Loucy (cell line): ENCODE measurements at regions not wholly inside any gene's neighbourhood (a gene's known extent, or its start where the extent isn't known, plus 50 kb on each side); places are given as distances from the start of the nearest gene placed in this dataset.

ENCODE experiments used
- H2AFZ ChIP-seq: fragments of 200-600 bp; sonication (generic); 2 replicates; pipeline ENCODE4 v1.6.0; 2016; ENCODE audit warnings: antibody characterized with exemption, mild to moderate bottlenecking, low read length, moderate library complexity
- H3F3A ChIP-seq: fragments of 200-600 bp; 2 replicates; pipeline ENCODE4 v1.6.0; 2016; ENCODE audit warnings: antibody characterized with exemption, low read depth, mild to moderate bottlenecking
- H3K27me3 ChIP-seq: fragments of 200-600 bp; sonication (generic); 2 replicates; pipeline ENCODE4 v1.6.1; 2014; ENCODE audit warnings: low read length, mild to moderate bottlenecking; ENCODE audit not compliant: insufficient read depth, poor library complexity, severe bottlenecking
- H3K36me3 ChIP-seq: fragments of 200-600 bp; sonication (generic); 2 replicates; pipeline ENCODE4 v1.6.1; 2016; ENCODE audit warnings: low read length; ENCODE audit not compliant: insufficient read depth
- H3K4me1 ChIP-seq: fragments of 200-600 bp; sonication (generic); 2 replicates; pipeline ENCODE4 v1.5.1; 2014; ENCODE audit warnings: low read length, mild to moderate bottlenecking; ENCODE audit not compliant: insufficient read depth, poor library complexity, severe bottlenecking
- H3K4me2 ChIP-seq: fragments of 200-600 bp; sonication (generic); 2 replicates; pipeline ENCODE4 v1.6.0; 2014; ENCODE audit warnings: antibody characterized with exemption, low read length, low read depth, mild to moderate bottlenecking; ENCODE audit not compliant: poor library complexity, severe bottlenecking
- H3K4me3 ChIP-seq: fragments of 200-600 bp; sonication (generic); 2 replicates; pipeline ENCODE4 v1.5.1; 2014; ENCODE audit warnings: low read length, mild to moderate bottlenecking, mixed read lengths; ENCODE audit not compliant: poor library complexity, severe bottlenecking
- H3K79me2 ChIP-seq: fragments of 200-600 bp; sonication (generic); 2 replicates; pipeline ENCODE4 v1.6.1; 2014; ENCODE audit warnings: low read length; ENCODE audit not compliant: insufficient read depth
- H3K9ac ChIP-seq: fragments of 200-600 bp; sonication (generic); 2 replicates; pipeline ENCODE4 v1.6.0; 2014; ENCODE audit warnings: mild to moderate bottlenecking, low read depth, low read length, moderate library complexity; ENCODE audit not compliant: poor library complexity, severe bottlenecking
- H3K9me2 ChIP-seq: fragments of 200-600 bp; sonication (generic); replicated peaks from 2 replicates; pipeline ENCODE4 v1.6.1; 2016; ENCODE audit warnings: low read depth, low read length, mixed read lengths
- H3K9me3 ChIP-seq: fragments of 200-600 bp; sonication (generic); 2 replicates; pipeline ENCODE4 v1.6.1; 2014; ENCODE audit warnings: mild to moderate bottlenecking, antibody characterized with exemption, low read length, low read depth; ENCODE audit not compliant: insufficient read depth
- H4K20me1 ChIP-seq: fragments of 200-600 bp; sonication (generic); 2 replicates; pipeline ENCODE4 v1.6.0; 2014; ENCODE audit warnings: antibody characterized with exemption, low read length, mild to moderate bottlenecking; ENCODE audit not compliant: insufficient read depth, poor library complexity, severe bottlenecking
- CTCF ChIP-seq: fragments of 200-600 bp; sonication (generic); conservative IDR thresholded peaks from 2 replicates; pipeline ENCODE4 v1.5.1; 2014; ENCODE audit warnings: mild to moderate bottlenecking, antibody characterized with exemption, low read length
- EZH2phosphoT487 ChIP-seq: fragments of 200-600 bp; IDR thresholded peaks from 2 replicates; pipeline ENCODE4 v1.6.1; 2018; ENCODE audit warnings: antibody characterized with exemption, mild to moderate bottlenecking, moderate library complexity, borderline replicate concordance

DNA sequence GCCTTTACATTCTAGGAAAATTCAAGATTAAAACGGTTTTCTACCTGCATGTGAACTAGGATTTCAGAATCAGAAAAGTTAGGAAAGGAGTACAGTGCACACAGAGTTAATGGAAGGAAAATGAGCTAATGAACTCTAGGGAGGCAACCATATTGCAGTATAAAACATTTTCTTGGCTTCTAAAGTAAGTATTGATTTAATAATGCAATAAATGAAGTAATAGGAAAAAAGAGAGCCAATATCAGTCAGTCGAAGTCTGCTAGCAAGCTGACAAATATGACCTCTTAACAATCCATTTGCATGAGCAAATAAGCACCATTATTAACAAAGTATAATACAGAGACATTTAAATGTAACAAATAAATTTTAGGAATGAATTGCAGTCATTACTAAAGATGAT lies 80.2 kb upstream of the COL3A1 start:
- Histone ChIP-seq H3K9me2 (no peaks in the 10 kb centered on the region), H3F3A (no peaks in the 10 kb centered on the region), H3K9ac (no peak overlapping the region), H3K4me1 (no peaks in the 10 kb centered on the region), H3K27me3 (no peaks in the 10 kb centered on the region), H3K4me3 (no peak overlapping the region), H3K36me3 (no peaks in the 10 kb centered on the region), H3K4me2 (no peak overlapping the region), H2AFZ (no peak overlapping the region), H3K79me2 (no peaks in the 10 kb centered on the region), H3K9me3 (no peaks in the 10 kb centered on the region), H4K20me1 (no peaks in the 10 kb centered on the region)
- TF ChIP-seq CTCF (no peak), EZH2phosphoT487 (no peak)

GRCh38 chr2:188894979-188895378 lies 79.2 kb upstream of the COL3A1 start:
- Histone ChIP-seq H3F3A (no peaks in the 10 kb centered on the region), H3K4me2 (no peak overlapping the region), H3K79me2 (no peaks in the 10 kb centered on the region), H3K9ac (no peak overlapping the region), H2AFZ (no peak overlapping the region), H4K20me1 (no peaks in the 10 kb centered on the region), H3K9me2 (no peaks in the 10 kb centered on the region), H3K4me1 (no peaks in the 10 kb centered on the region), H3K36me3 (no peaks in the 10 kb centered on the region), H3K4me3 (no peak overlapping the region), H3K9me3 (no peaks in the 10 kb centered on the region), H3K27me3 (no peaks in the 10 kb centered on the region)
- TF ChIP-seq EZH2phosphoT487 (no peak), CTCF (no peak)

GRCh38 chr2:188897096-188897495 lies 77.1 kb upstream of the COL3A1 start:
- Histone ChIP-seq H3K4me1 (no peaks in the 10 kb centered on the region), H3K79me2 (no peaks in the 10 kb centered on the region), H3F3A (no peaks in the 10 kb centered on the region), H3K4me3 (no peak overlapping the region), H3K9me3 (no peaks in the 10 kb centered on the region), H3K27me3 (no peaks in the 10 kb centered on the region), H3K4me2 (no peak overlapping the region), H2AFZ (no peak overlapping the region), H3K9ac (no peak overlapping the region), H4K20me1 (no peaks in the 10 kb centered on the region), H3K9me2 (no peaks in the 10 kb centered on the region), H3K36me3 (no peaks in the 10 kb centered on the region)
- no peak for TF ChIP-seq CTCF
- no peak for TF ChIP-seq EZH2phosphoT487
